GM21717 (cell line): ENCODE measurements at regions not wholly inside any gene's neighbourhood (a gene's known extent, or its start where the extent isn't known, plus 50 kb on each side); places are given as distances from the start of the nearest gene placed in this dataset.

ENCODE experiments used
- ATAC-seq: cut with Tn5 transposase; IDR thresholded peaks from one replicate; pipeline ENCODE4 v1.9.1; 2021; ENCODE audit warnings: mild to moderate bottlenecking, moderate library complexity; ENCODE audit not compliant: unreplicated experiment

DNA sequence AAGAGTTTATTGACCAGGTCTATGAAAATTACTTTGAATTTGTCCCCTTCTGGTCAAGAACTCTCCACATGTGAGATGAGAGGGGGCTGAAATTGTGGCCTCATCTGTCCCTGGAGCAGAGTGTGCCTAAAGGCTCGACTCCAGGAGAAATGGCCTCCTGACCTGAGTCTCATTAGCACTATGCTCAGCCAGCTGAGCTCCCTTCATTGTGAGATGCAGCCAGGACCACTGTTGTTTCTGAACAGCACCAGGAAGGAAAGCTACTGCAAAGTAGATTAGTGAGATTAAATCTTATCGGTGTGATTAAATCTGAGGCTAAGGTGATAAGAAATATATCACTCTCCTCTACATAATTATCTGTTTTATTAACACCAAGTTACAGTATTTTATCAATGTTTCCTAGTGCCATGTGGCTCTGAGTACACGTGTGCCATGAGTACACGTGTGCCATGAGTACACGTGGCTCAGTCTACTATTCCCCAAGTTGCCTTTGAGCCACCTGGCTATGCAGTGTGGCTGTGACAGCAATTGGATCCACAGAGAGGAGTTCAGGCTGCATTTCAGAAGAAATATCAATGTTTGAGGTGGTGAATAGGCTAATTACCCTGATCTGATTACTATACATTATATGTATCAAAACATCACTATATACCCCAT is 126.9 kb downstream of the IPMK start:
- ATAC-seq: no peak

DNA sequence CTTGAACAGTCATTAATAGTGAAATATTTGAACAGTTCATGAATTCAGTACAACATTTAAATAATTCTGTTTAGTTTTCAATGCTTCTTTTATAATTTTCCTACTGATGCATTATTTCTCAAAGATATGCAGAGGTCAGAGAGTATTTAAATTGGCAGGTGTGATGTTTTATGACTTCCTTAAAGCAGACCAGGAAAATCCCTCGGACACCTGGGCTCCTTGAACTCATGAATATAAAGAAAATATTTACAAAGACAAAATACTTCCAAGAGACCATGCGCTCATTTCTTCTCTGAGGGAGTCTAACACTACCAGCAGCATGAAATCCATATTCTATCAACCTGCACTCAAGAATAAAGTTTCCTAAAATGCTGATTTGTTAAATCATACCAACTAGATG is 127.6 kb downstream of the IPMK start:
- ATAC-seq: no peak

DNA sequence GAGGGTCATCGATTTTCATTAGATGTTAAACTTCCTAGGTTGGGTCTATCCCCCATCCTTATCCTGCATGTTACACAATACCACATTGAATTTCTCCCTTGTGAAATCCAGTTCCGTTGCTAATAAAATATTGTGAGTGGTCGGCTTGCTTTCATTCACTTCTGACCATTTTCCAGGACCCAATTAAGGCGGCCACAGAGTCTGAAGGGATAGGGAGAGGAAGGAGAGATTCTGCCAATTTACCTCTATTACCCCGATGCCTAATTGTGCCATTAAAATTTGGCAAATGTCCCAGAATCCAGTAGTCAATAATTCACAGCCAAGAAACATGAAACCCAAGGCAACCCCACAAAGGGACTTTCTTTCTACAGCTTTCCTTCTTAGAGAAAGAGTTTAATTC is 129.9 kb downstream of the IPMK start:
- no peak for ATAC-seq

DNA sequence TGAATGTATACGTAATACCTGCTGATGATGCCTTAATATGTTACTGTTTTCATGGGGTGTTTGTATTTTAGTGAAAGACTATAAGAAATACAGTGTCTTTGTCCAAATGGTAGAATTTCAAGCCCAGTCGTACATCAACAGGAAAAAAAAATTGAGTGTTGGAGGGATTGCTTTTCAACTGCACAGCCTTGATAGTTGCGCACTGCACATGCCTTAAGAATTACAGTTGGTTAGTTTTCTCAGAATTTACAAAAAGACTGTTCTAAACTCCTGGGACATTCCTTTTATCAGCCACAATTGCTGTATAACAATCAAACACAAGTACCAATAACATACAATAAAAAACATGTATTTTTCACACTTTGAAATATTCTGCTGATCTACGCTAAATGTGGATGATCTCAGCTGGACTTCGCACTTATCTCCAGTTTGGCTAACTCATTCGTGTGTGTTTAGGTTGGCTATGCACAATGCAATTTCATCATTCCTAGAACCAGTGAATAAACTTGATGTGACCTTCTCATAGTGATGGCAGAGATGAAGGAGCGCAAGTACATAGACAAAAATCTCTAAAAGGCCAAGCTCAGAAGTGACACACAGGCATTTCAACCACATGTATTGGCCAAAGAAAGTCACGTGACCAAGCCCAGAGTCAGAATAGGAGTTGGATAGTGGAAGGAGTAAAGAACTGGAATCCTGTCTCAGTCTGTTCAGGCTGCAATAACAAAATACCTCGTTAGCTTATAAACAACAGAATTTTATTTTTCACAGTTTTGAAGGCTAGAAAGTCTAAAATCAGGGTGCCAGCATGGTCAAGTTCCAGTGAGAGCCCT is 152.3 kb downstream of the IPMK start:
- no peak for ATAC-seq

DNA sequence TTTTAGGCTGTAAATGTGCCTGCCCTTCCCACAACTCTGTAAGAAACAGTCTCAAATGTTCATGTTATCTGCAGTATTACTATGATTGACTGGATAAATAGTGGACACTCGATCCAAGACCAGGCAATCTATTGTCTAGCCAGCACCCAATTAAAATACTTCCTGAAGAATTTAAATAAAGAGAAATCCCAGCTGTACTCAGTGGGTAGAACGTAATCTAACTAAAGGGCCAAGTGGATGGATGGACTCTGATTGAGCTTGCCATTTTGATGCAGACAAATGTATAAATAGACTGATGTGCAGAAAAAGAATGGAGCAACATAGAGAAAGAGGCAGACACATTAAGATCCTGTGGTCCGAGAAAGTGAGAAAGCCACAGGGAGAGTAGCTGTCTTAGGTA is 158.0 kb downstream of the IPMK start:
- no peak for ATAC-seq

DNA sequence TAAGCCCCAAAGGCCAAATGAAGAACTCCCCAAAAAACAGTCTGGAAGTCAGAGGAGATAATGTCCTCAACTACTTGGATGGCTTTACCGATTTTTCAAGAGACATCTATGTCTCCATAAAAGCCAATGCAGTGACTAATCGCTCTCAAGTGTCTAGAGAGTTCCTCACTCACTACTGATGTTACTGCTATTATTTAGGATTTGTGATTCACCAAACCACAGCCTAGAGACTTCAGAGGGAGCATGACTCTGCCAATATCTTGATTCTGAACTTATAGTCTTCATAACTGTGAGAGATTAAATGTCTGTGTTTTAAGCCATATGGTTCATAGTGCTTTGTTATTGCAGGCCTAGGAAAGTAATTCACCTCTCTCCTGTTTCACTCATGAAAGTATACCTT is 160.2 kb downstream of the IPMK start:
- no peak for ATAC-seq

DNA sequence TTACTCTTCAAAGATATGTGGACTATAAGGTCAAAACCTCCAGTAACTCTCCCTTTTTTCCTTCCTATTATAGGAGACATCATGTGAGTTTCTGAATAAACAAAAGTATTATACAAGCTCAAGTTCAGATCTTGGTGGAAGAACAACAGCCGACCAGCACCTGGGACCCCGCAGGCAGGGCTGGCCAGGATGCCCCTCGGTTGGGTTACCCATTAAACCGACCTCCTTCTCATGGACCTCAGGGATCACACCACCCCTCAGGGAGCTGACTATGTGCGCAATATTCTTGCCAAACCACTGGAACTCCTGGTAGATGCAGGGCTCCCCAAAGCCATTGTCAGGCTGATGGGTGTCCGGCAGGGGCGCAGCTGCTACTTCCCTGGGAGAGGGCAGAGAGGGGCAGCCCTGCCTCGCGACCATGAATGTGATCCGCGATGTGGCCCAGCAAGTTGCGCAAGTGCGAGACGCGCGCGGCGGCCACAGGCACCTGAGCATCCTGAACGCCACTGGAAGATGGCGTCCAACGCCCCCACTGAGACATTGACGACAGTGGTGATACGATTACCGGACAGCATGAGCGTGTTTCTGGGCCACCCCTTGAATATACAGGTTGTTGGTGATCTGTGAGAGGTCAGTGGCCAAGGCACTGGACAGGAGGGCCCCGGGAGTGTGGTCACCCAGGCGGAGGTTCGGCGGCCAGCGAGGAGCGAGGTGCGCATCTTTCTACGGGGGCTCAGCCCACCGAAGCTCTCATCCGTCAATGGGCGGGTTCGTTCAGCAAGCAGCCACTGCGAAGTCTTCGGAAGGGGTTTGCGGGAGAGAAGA is 161.3 kb downstream of the IPMK start:
- ATAC-seq: no peak

GRCh38 chr10:58104351-58104751 is 163.3 kb downstream of the IPMK start:
- ATAC-seq: no peak

- ATAC-seq: no peak
These were observed 164.8 kb downstream of the IPMK start for GRCh38 chr10:58102897-58103296.

- ATAC-seq: no peak
These were observed 166.0 kb downstream of the IPMK start for GRCh38 chr10:58101682-58102081.

DNA sequence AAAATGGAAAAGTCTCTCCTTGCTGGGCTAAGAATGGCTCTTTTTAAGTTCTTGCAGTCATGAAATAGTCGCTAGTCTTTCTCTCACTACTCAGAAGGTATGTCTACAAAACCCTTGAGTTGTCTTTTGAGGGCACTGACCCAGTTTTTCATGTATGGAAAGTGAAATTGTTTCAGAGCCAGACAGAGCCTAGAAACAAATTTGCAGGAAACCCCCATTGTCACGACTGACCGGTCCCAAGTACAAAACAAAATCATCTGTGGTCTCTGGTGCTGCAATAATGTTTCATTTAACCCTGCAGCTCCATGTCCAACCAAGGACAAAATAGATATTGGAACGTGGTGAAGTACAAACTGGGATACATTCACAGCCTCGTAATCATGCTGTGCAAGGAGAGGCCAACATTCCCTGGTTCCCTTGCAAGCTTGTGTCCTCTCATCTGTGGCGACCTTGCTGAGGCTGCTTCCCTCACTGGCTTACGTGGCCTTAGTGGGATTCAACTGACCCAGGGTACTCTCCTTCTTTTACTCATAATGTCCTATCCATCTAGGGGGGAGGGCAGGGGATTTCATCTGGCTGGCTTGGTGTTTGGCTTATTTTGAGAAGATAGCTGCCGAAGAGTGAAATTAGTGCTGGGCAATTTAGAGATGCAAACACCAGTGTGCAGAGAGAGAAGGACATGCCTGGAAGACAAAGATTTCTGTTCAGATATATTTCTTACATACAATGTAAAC is 172.5 kb downstream of the IPMK start:
- ATAC-seq: no peak

GRCh38 chr10:58091886-58092285 is 175.8 kb downstream of the IPMK start:
- ATAC-seq: no peak

- no peak for ATAC-seq
These were observed 178.0 kb downstream of the IPMK start for GRCh38 chr10:58089739-58090138.

GRCh38 chr10:58087896-58088295 is 179.8 kb downstream of the IPMK start:
- no peak for ATAC-seq

- no peak for ATAC-seq
These were observed 180.9 kb downstream of the IPMK start for GRCh38 chr10:58086763-58087150.

DNA sequence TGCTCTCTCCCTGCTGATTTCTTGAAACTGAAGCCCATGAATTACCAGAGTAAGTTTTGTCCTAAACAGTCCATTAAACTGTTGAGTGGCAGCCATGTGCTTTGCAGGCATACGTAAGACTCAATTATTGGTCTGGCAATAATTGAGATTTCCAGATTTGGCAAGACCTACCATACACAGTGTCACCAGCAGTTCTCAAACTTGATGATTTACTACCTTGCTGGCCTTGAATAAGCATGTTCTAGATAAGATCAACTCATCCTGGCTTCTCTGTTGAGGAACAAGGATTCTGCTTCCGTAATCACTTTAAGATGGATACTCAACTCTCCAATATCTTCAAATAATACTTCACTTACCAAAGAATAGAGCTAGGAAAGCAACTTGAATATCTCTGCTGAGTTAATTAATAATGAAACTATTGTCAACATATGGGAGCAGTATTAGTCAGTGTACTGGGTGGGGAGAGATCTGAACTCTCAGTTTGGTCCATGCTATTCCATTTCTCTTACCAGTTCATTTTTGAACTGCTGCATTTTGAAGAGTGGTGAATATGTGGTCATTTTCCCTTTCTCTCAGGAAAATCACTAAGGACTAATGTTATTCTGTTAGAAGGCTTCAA is 181.4 kb downstream of the IPMK start:
- no peak for ATAC-seq

DNA sequence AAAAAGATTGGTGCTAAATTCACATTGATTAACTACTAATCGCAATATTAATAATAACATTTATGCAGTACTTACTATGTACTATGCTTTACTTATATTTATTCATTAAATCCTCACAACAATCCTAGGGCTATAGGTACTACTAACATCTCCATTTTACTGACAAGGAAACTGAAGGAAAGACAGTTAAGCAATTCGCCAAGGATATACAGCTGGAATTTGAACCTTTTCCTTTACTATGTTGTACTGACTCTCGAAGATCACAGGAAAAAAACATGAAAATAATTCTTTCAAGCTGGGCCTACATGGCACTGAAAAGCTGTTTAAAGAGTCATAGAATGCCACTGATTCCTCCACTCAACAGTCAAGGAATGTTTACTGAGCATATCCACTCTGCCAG is 185.4 kb downstream of the IPMK start:
- no peak for ATAC-seq

DNA sequence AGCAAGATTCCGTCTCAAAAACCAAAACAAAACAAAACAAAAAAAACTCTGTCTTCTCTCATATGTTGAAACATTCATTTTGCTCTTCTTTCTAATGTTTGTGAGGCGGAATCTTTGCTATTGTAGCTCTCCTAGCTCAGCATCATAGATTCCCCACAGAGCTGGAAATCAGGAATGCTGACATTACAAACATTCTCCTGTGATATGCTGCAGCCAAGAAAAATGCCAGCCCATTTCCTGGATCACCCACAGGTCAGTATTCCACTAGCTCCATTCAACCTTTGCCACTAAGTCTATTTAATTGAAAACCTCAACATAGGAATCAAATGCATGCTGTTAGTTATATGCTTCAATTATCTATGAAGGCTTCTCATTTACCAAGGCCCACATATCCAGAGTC is 186.3 kb downstream of the IPMK start:
- ATAC-seq: no peak

DNA sequence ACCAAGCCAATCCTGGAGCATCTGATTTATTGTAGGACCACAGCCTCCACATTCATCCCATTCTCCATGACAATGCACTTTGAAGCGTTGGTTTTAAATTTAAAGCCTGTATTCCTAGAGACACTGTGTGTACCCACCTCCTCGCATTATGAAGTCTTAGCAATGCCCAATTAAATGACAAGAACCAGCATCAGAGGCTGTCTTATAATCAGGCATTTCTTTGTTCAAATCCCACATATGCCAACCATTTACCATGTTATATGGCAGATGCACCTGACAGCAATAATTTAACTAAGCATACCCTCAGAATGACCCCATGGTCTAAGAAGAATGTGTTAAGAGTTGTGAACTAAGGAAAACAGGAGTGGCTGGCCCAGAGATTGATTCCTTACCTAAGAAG is 188.2 kb downstream of the IPMK start:
- no peak for ATAC-seq

DNA sequence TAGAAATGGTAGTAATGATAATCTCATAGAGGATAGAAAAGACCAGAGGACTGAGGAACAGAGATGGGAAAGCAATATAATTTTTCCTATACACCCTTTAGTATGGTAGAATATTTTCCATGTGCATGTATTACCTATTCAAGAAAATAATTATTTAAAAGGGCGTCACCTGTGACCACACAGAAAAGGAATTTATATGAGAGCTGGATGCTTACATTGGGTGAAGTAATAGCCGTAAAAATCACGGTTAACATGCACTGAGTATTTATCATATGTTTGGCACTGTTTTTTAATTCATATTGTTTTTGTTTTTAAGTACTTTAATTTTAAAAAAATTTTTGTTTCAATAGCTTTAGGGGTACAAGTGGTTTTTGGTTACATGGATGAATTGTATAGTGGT is 195.1 kb downstream of the IPMK start:
- no peak for ATAC-seq

DNA sequence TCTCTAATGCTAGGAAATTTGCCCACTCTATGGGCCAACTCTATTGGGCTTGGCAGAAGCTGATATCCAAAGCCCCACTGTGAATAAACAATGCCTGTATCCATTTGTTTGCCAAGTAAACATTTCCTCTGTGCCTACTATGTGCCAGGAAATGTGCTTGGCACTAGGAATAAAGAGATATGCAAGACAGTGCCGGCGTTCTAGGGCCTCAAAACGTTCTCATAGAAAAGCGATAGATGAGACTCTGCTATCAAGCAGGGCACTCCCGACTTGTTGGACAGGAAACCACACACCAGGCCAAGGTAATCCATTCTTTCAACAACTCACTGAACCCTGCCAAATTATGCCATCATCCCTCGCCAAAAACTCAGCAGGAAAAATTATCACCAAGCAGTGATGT is 196.7 kb downstream of the IPMK start:
- no peak for ATAC-seq
